Mucosa of rectum (tissue), 2 donors: ENCODE measurements at regions not wholly inside any gene's neighbourhood (a gene's known extent, or its start where the extent isn't known, plus 50 kb on each side); places are given as distances from the start of the nearest gene placed in this dataset.

Source experiments
- H3K27ac ChIP-seq, 2 donors: one replicate each; pipeline ENCODE4 v1.7.0; 2013; ENCODE audit warnings: inconsistent platforms in 2 of 2, low read depth in 2 of 2, low read length in 2 of 2
- H3K27me3 ChIP-seq, 2 donors: one replicate each; pipeline ENCODE4 v1.7.0; 2013; ENCODE audit warnings: low read length in 2 of 2; ENCODE audit not compliant: control insufficient read depth in 2 of 2, insufficient read depth in 2 of 2
- H3K36me3 ChIP-seq, 2 donors: one replicate each; pipeline ENCODE4 v1.7.0; 2013; ENCODE audit warnings: low read length in 2 of 2; ENCODE audit not compliant: control insufficient read depth in 2 of 2, insufficient read depth in 2 of 2
- H3K4me1 ChIP-seq, 2 donors: one replicate each; pipeline ENCODE4 v1.7.0; 2013; ENCODE audit warnings: low read length in 2 of 2, mild to moderate bottlenecking in 1 of 2; ENCODE audit not compliant: control insufficient read depth in 2 of 2, insufficient read depth in 2 of 2
- H3K4me3 ChIP-seq, 2 donors: one replicate each; pipeline ENCODE4 v1.7.0; 2013; ENCODE audit warnings: low read length in 2 of 2
- H3K9ac ChIP-seq, 2 donors: one replicate each; pipeline ENCODE4 v1.7.0; 2013; ENCODE audit warnings: low read length in 2 of 2, low read depth in 1 of 2, mild to moderate bottlenecking in 1 of 2
- H3K9me3 ChIP-seq, 2 donors: one replicate each; pipeline ENCODE4 v1.7.0; 2013; ENCODE audit warnings: low read length in 2 of 2; ENCODE audit not compliant: control insufficient read depth in 2 of 2
- donor health status: healthy.
- donor health status: Normal muscosa, but diverticular disease.

DNA sequence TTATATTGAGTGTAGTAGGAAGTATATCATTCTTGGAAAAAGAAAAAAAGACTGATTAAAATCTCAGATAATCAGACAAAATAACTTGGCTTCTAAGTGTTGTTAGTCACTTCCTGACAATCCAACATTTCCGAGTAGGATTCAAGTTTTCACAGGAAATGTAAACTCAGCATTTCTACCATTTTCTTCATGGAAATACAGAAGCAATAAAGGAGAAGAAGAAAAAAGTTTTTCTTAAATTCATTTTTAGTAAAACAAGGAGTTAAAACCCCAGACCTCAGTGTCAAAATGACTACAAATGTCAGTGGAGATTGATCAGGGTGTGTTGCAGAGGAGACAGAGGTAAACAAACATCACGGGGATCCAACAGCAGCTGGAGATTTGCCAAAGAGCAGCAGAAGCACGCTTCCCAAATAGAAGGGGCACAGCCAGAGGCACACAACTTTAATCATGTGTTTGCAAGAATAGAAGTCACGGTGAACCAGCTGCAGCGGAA lies 129.3 kb upstream of the FAM9B start:
- H3K27ac ChIP-seq = no peak overlapping the region
- no peaks in the 10 kb centered on the region for H3K27me3 ChIP-seq
- H3K4me3 ChIP-seq = no peak overlapping the region
- H3K4me1 ChIP-seq = no peaks in the 10 kb centered on the region
- H3K36me3 ChIP-seq = no peaks in the 10 kb centered on the region
- H3K9me3 ChIP-seq = peaks cover 0 to 2% of the 10 kb centered on the region in 2 donors
- no peak overlapping the region for H3K9ac ChIP-seq

DNA sequence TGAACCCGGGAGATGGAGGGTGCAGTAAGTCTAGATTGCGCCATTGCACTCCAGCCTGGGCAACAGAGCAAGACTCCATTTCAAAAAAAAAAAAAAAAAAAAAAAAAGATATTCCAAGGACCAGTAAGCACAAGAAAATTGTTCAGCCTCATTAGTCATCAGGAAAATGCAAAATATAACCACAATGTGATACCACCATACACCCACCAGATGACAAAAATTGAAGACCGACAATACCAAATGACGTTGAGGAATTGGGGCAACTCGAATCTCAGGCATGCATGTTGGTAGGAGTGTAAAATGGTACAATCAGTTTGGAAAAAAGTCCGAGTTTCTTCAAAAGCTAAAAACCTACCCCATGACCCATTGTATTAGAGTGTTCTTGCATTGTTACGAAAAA lies 130.2 kb upstream of the FAM9B start:
- Histone ChIP-seq H3K4me1 (no peaks in the 10 kb centered on the region), H3K36me3 (no peaks in the 10 kb centered on the region), H3K27me3 (no peaks in the 10 kb centered on the region), H3K9ac (no peak overlapping the region), H3K9me3 (peaks cover 0 to 2% of the 10 kb centered on the region in 2 donors), H3K27ac (no peak overlapping the region), H3K4me3 (no peak overlapping the region)

DNA sequence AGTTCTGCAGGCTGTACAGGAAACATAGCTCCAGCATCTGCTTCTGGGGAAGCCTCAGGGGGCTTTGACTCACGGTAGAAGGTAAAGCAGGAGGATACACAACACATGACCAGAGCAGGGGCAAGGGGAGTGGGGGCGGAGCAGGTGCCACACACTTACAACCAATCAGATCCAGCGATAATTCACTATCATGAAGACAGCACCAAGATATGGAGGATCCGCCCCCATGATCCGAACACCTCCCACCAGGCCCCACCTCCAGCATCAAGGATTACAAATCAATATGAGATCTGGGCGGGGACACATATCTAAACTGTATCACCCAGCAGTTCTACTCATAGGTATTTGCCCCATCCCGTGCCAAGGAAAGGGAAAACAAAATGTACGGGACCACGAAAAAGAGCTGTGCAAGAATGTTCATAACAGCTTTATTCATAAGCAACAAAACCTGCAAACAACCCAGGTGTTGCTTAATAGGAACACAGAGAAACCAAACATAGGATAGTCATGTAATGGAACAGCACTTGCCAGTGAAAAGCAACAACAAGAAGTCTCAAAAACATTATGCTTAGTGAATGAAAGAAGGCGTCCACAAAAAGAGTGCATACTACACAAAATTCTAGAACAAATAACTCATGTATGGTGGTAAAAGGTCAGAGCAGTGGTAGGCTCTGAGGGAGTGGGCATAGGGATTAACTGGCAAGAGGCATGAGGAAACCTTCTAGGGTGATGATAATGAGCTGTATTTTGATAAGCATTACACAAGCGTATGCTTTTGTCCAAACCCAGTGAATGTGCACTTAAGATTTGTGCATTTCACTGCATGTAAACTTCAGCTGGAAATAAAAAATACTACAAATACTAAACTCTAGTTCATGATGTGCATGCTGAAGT lies 130.9 kb upstream of the FAM9B start:
- no peak overlapping the region for H3K9ac ChIP-seq
- no peak overlapping the region for H3K4me3 ChIP-seq
- H3K27me3 ChIP-seq = no peaks in the 10 kb centered on the region
- H3K36me3 ChIP-seq = no peaks in the 10 kb centered on the region
- H3K27ac ChIP-seq = no peak overlapping the region
- H3K4me1 ChIP-seq = no peaks in the 10 kb centered on the region
- peaks cover 0 to 2% of the 10 kb centered on the region in 2 donors for H3K9me3 ChIP-seq

DNA sequence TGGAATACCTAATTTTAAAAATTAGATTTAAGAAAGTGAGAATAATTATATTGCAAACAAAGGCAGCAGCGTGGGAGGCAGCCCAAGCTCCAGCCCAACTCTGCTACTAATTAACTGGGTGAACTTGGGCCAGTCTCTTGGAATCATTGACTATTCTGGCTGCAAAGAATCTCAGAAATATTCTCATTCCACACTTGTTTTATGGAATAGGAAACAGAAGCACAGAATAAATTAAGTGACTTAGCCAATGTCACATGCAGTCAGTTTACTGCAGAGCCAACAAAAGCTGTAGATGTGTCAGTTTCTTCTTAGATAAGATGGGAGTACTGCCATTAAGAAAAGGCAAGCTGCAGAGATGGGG lies 132.6 kb upstream of the FAM9B start:
- Histone ChIP-seq H3K4me3 (no peak overlapping the region), H3K9ac (no peak overlapping the region), H3K27me3 (no peaks in the 10 kb centered on the region), H3K4me1 (no peaks in the 10 kb centered on the region), H3K36me3 (no peaks in the 10 kb centered on the region), H3K9me3 (peaks cover 0 to 2% of the 10 kb centered on the region in 2 donors), H3K27ac (no peak overlapping the region)

DNA sequence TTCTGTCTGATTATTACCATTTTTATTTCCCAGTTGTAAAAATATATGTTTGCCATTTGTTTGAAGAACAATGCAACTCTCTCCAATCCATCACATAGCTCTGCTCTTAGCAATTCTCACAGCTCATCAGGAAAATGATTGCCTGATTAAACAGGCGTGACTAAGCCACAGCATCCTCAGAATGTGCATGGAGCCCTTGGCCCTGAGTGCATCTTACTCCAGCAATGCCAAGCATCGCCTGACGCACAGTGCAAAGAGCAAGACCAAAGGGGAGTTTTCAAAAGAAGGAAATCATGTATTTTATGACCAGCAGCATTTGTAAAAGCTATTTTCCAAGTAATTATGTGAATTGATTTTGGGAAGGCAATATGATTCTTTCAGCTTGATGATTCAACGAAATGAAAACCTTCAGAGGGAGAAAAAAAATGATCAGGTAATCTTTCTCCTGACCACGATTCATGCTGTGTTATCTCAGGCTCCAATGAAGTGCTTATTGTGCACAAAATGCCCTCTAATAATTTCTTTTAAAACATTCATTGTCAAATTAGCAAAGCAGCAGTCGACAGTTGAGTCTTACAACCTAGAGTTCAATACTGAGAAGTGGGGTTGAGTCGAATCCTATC lies 138.0 kb upstream of the FAM9B start:
- Histone ChIP-seq H3K4me3 (no peak overlapping the region), H3K9ac (no peak overlapping the region), H3K9me3 (peaks cover 0 to 2% of the 10 kb centered on the region in 2 donors), H3K27ac (no peak overlapping the region), H3K4me1 (no peaks in the 10 kb centered on the region), H3K36me3 (no peaks in the 10 kb centered on the region), H3K27me3 (no peaks in the 10 kb centered on the region)

DNA sequence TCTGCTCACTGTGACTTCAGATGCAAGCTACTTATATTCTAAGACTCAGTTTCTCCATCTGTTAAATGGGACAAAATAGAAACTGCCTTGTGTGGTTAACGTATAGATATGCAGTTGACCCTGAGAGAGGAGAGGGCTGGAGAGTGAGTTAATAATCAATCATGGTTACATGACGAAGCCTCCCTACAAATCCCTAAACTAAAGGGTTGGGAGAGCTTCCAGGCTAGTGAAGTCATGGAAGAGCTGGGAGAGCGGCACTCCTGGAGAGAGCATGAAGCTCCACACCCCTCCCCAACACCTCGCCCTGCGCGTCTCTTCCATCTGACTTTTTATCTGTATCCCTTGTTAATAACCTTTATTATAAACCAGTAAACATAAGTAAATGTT lies 138.5 kb upstream of the FAM9B start:
- Histone ChIP-seq H3K4me3 (no peak overlapping the region), H3K9ac (no peak overlapping the region), H3K4me1 (no peaks in the 10 kb centered on the region), H3K27me3 (no peaks in the 10 kb centered on the region), H3K27ac (no peak overlapping the region), H3K9me3 (peaks cover 0 to 2% of the 10 kb centered on the region in 2 donors), H3K36me3 (no peaks in the 10 kb centered on the region)

DNA sequence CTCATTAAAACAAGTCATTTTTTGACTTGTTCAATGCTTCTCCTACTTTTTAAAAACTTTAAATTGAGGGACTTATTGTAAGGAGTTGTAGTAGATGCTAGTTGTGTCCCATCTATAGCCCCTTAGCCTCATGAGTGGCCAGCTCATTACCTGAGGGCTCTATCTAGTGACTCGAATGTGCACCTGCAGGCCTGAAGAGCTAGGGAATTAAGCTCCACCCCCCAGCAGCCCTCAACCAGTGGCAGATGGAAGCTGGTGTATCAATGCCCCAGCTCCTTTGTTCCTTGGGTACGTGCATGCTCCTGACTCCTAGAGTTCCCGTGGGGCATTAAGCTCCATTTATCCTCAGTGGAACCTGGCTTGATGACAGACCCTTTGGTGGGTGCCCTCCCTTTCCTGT lies 146.7 kb upstream of the FAM9B start:
- H3K9ac ChIP-seq = no peak overlapping the region
- no peaks in the 10 kb centered on the region for H3K36me3 ChIP-seq
- no peak overlapping the region for H3K4me3 ChIP-seq

DNA sequence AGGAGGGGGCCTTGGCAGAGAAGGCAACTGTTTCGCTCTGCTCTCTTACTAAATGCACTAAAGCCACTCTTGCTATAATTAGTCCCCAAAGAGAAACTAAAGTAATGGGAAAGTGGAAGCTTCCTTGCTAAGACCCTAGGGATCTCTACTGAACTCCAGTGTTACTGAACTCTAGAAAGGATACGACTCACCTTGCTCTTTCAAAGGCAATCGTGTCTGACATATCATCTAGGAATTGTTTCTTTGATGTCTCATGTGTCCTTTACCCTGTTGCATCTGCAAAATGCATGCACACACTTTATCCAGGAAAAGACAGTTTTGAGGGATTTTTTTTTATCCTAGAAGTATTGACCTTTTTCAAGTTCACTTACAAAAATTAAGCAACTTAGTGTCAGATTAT lies 148.1 kb upstream of the FAM9B start:
- no peaks in the 10 kb centered on the region for H3K9me3 ChIP-seq
- no peaks in the 10 kb centered on the region for H3K36me3 ChIP-seq
- no peaks in the 10 kb centered on the region for H3K4me1 ChIP-seq
- H3K27me3 ChIP-seq = peaks cover 0 to 2% of the 10 kb centered on the region in 2 donors
- H3K4me3 ChIP-seq = no peak overlapping the region
- H3K27ac ChIP-seq = no peak overlapping the region
- H3K9ac ChIP-seq = no peak overlapping the region

More for the DNA sequence above, 146.7 kb upstream of the FAM9B start:
- H3K27me3 ChIP-seq = peaks cover 0 to 2% of the 10 kb centered on the region in 2 donors
- H3K27ac ChIP-seq = no peak overlapping the region
- H3K9me3 ChIP-seq = no peaks in the 10 kb centered on the region
- no peaks in the 10 kb centered on the region for H3K4me1 ChIP-seq

DNA sequence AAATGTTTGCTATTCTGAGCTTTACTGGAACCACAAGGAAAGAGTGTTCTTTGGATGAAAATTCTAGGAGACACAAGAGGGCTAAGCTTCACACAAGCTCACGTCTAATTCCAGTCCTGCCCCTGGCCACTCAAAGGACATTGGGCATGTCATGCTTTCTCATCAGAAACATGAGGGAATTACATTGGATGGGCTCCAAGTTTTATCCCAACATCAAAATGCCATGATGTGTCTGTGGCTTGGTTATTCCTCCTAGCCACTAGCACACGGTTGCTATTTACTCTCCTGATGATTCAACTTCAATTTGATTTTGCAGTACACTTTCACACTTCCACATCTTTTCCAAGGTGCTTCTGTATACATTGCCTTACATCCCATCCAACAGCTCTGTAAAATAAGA lies 149.6 kb upstream of the FAM9B start:
- no peak overlapping the region for H3K27ac ChIP-seq
- no peak overlapping the region for H3K9ac ChIP-seq

DNA sequence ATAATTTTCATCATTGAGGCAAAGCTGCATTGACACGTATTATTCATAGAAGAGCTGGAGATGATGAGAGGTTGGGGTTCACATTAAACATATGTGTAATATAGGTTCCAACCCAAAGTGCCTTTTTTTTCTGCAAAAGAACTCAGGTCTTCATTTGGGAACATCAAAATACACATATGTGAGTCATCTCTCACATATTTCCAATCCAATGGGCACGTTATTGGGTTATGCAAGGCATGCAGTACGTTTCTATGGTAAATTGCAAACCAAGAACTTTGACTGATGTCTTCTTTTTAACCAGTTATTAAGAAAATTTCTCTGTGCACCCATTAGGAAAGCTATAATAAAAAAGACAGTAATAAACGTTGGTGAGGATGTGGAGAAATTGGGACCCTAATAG lies 150.3 kb upstream of the FAM9B start:
- Histone ChIP-seq H3K27me3 (peaks cover 2 to 4% of the 10 kb centered on the region in 2 donors), H3K9me3 (no peaks in the 10 kb centered on the region), H3K27ac (no peak overlapping the region), H3K4me3 (no peak overlapping the region), H3K4me1 (no peaks in the 10 kb centered on the region), H3K9ac (no peak overlapping the region), H3K36me3 (no peaks in the 10 kb centered on the region)

More for the DNA sequence above, 149.6 kb upstream of the FAM9B start:
- peaks cover 0 to 2% of the 10 kb centered on the region in 2 donors for H3K27me3 ChIP-seq
- H3K9me3 ChIP-seq = no peaks in the 10 kb centered on the region
- H3K4me1 ChIP-seq = no peaks in the 10 kb centered on the region
- H3K4me3 ChIP-seq = no peak overlapping the region
- H3K36me3 ChIP-seq = no peaks in the 10 kb centered on the region
